GM12892 (cell line): ENCODE measurements at regions not wholly inside any gene's neighbourhood (a gene's known extent, or its start where the extent isn't known, plus 50 kb on each side); places are given as distances from the start of the nearest gene placed in this dataset.

ENCODE experiments used
- POLR2A ChIP-seq: IDR thresholded peaks from 2 replicates; pipeline ENCODE4 v1.6.1; 2011; ENCODE audit warnings: low read depth, low read length, control low read depth
- TAF1 ChIP-seq: IDR thresholded peaks from 2 replicates; pipeline ENCODE4 v1.6.1; 2011; ENCODE audit warnings: low read depth, mild to moderate bottlenecking, control low read depth, low read length, borderline replicate concordance

- TF ChIP-seq TAF1 (no peak), POLR2A (no peak)
These were observed 469.5 kb downstream of the TSHZ3 start for GRCh38 chr19:30879736-30880135.
